GM12878 (cell line): ENCODE measurements at regions not wholly inside any gene's neighbourhood (a gene's known extent, or its start where the extent isn't known, plus 50 kb on each side); places are given as distances from the start of the nearest gene placed in this dataset.

ENCODE experiments used
- ATAC-seq: fragments of 200-7000 bp; cut with Tn5 transposase; 3 replicates; pipeline ENCODE4 v1.9.1; 2020; ENCODE audit warnings: mild to moderate bottlenecking, moderate library complexity
- BruUV-seq: library from RNA; stranded (reverse); fragments of 400-500 nt; replicated peaks from 2 replicates; lab custom pipeline; 2021; lab: Mats Ljungman, UMichigan
- CTCF ChIA-PET: fragments of 300-600 bp; sonication (Branson Sonifier 250); formaldehyde crosslinking; extraction: SDS; loops from one replicate; lab custom pipeline; 2021; ENCODE audit warnings: inconsistent platforms; lab: Yijun Ruan, JAX
- POLR2A ChIA-PET: fragments of 350-600 bp; formaldehyde crosslinking; extraction: SDS; loops from one replicate; lab custom pipeline; 2021; ENCODE audit warnings: inconsistent platforms; lab: Charles Lee
- RAD21 ChIA-PET: fragments of 300-600 bp; sonication (Branson Sonifier 250); formaldehyde crosslinking; loops from one replicate; lab custom pipeline; 2023; ENCODE audit warnings: antibody characterized with exemption; ENCODE audit not compliant: unreplicated experiment; lab: Charles Lee
- SMC1A ChIA-PET: fragments of 300-600 bp; sonication (Branson Sonifier 250); formaldehyde crosslinking; loops from one replicate; lab custom pipeline; 2023; ENCODE audit not compliant: unreplicated experiment, uncharacterized antibody; lab: Charles Lee
- DNase-seq: peaks from one replicate; pipeline ENCODE4 v3.0.0-alpha.2; 2011; ENCODE audit warnings: low read depth, low spot score
- FAIRE-seq: peaks from 3 replicates; lab custom pipeline; 2011; peaks lifted over from hg19 to GRCh38; lab: Jason Lieb, UNC
- H2AFZ ChIP-seq: 2 replicates; pipeline ENCODE4 v1.6.0; 2011; ENCODE audit warnings: low read depth, low read length, control low read depth; ENCODE audit not compliant: control insufficient read depth
- H3K27ac ChIP-seq: 2 replicates; pipeline ENCODE4 v1.5.1; 2011; ENCODE audit warnings: control low read depth; ENCODE audit not compliant: control insufficient read depth, insufficient read depth
- H3K27me3 ChIP-seq, 2 experiments: replicated peaks in 1 of 2; 2 replicates each; pipeline versions ENCODE4 v1.6.0 to v1.6.1; 2011; ENCODE audit warnings: low read length in 1 of 2; ENCODE audit not compliant: control insufficient read depth in 2 of 2, insufficient read depth in 2 of 2
- H3K36me3 ChIP-seq, 2 experiments: 2 replicates each; pipeline ENCODE4 v1.5.1; 2011; ENCODE audit warnings: low read length in 1 of 2; ENCODE audit not compliant: control insufficient read depth in 2 of 2, insufficient read depth in 2 of 2
- H3K4me1 ChIP-seq: 2 replicates; pipeline ENCODE4 v1.6.1; 2011; ENCODE audit warnings: mild to moderate bottlenecking, low read length, moderate library complexity, mixed read lengths; ENCODE audit not compliant: control insufficient read depth, insufficient read depth
- H3K4me2 ChIP-seq: 2 replicates; pipeline ENCODE4 v1.6.0; 2011; ENCODE audit warnings: control low read depth; ENCODE audit not compliant: control insufficient read depth, insufficient read depth
- H3K4me3 ChIP-seq: fragments of 200-600 bp; sonication (generic); 2 replicates; pipeline ENCODE4 v1.5.1; 2016
- H3K79me2 ChIP-seq: 2 replicates; pipeline ENCODE4 v1.6.0; 2011; ENCODE audit warnings: low read length; ENCODE audit not compliant: control insufficient read depth, insufficient read depth
- H3K9ac ChIP-seq: 2 replicates; pipeline ENCODE4 v1.8.0; 2011; ENCODE audit warnings: low read length, control low read depth, mixed read lengths; ENCODE audit not compliant: control insufficient read depth, insufficient read depth
- H3K9me3 ChIP-seq: replicated peaks from 3 replicates; pipeline ENCODE4 v1.5.1; 2011; ENCODE audit warnings: mild to moderate bottlenecking, low read length; ENCODE audit not compliant: control insufficient read depth, insufficient read depth
- H4K20me1 ChIP-seq: 2 replicates; pipeline ENCODE4 v1.6.0; 2011; ENCODE audit not compliant: control insufficient read depth, insufficient read depth
- CEBPZ ChIP-seq: fragments of 150-350 bp; IDR thresholded peaks from 2 replicates; pipeline ENCODE4 v1.6.1; 2016; ENCODE audit warnings: low read depth, low read length
- MEF2A ChIP-seq: IDR thresholded peaks from 2 replicates; pipeline ENCODE4 v1.6.1; 2011; ENCODE audit warnings: low read depth, mild to moderate bottlenecking, low read length, moderate library complexity; ENCODE audit not compliant: insufficient read depth
- RFX5 ChIP-seq: IDR thresholded peaks from 2 replicates; pipeline ENCODE4 v1.6.1; 2011; ENCODE audit warnings: low read depth, low read length, improper control_type of control experiment
- WGBS: methylation state at CpG from one replicate; pipeline ENCODE4 v1.1.6; 2016; ENCODE audit warnings: low lambda C conversion rate; ENCODE audit not compliant: insufficient replicate concordance, insufficient coverage; ENCODE audit errors: missing lambda C conversion rate; 5-methylcytosine and 5-hydroxymethylcytosine counted together
- in situ Hi-C: fragments of 300-500 bp; cut with MboI; formaldehyde crosslinking; loops from 9 replicates; pipeline ENCODE4 v1.14.3; 2018; ENCODE audit warnings: mixed read lengths
- intact Hi-C: fragments of 100-400 bp; cut with micrococcal nuclease; formaldehyde crosslinking; loops from one replicate; pipeline ENCODE4 v1.14.2; 2022; ENCODE audit not compliant: unreplicated experiment

GRCh38 chr2:150385211-150385610 lies 102.3 kb downstream of the RND3 start:
- in situ Hi-C loops, result no loop called here

More at GRCh38 chr2:150385211-150385610, 102.3 kb downstream of the RND3 start:
- Histone ChIP-seq H3K4me1 (no peaks in the 10 kb centered on the region), H4K20me1 (no peaks in the 10 kb centered on the region), H3K4me3 (no peak overlapping the region), H3K27ac (no peak overlapping the region), H3K79me2 (no peaks in the 10 kb centered on the region), H3K27me3 (no peaks in the 10 kb centered on the region), H3K4me2 (no peak overlapping the region), H3K36me3 (no peaks in the 10 kb centered on the region), H2AFZ (no peak overlapping the region), H3K9ac (no peak overlapping the region), H3K9me3 (no peaks in the 10 kb centered on the region)
- WGBS, result 0% methylated on average over 1 of the region's 1 CpG
- SMC1A ChIA-PET, result no interaction called here
- no TSS peak for BruUV-seq
- no peak for TF ChIP-seq RFX5
- TF ChIP-seq MEF2A, result no peak
- no peak for TF ChIP-seq CEBPZ
- DNase-seq (no peak), ATAC-seq (no peak), FAIRE-seq (no peak)
- CTCF ChIA-PET, result no interaction called here
- RAD21 ChIA-PET, result no interaction called here
- POLR2A ChIA-PET, result no interaction called here
- intact Hi-C loops, result no loop called here
